H1 (cell line): ENCODE measurements at regions not wholly inside any gene's neighbourhood (a gene's known extent, or its start where the extent isn't known, plus 50 kb on each side); places are given as distances from the start of the nearest gene placed in this dataset.

Source experiments
- CTCF ChIA-PET: fragments of 300-600 bp; sonication (Branson Sonifier 250); formaldehyde crosslinking; loops from one replicate; lab custom pipeline; 2021; ENCODE audit not compliant: partially characterized antibody; lab: Charles Lee
- POLR2A ChIA-PET: fragments of 300-600 bp; sonication (Branson Sonifier 250); formaldehyde crosslinking; loops from one replicate; lab custom pipeline; 2021; ENCODE audit warnings: inconsistent platforms; ENCODE audit not compliant: partially characterized antibody; lab: Charles Lee
- DNase-seq, 2 experiments: peaks; one replicate each; pipeline versions ENCODE4 v3.0.0 to v3.0.0-alpha.2; 2010 to 2022; ENCODE audit warnings: low spot score in 2 of 2, low read depth in 1 of 2, mixed read lengths in 1 of 2
- FAIRE-seq: peaks from 2 replicates; lab custom pipeline; 2011; peaks lifted over from hg19 to GRCh38; lab: Jason Lieb, UNC
- H2AFZ ChIP-seq: 2 replicates; pipeline ENCODE4 v1.8.1; 2012; ENCODE audit warnings: low read length, inconsistent platforms
- H2AK5ac ChIP-seq: 2 replicates; pipeline ENCODE4 v1.6.1; 2013; ENCODE audit warnings: low read depth, low read length
- H2BK120ac ChIP-seq: replicated peaks from 2 replicates; pipeline ENCODE3; 2013; ENCODE audit warnings: low read depth, low read length, inconsistent platforms
- H2BK12ac ChIP-seq: 2 replicates; pipeline ENCODE4 v1.6.1; 2013; ENCODE audit warnings: low read depth, low read length
- H2BK15ac ChIP-seq: 2 replicates; pipeline ENCODE4 v1.6.1; 2013; ENCODE audit warnings: low read length
- H2BK20ac ChIP-seq: 2 replicates; pipeline ENCODE4 v1.6.1; 2013; ENCODE audit warnings: low read length
- H2BK5ac ChIP-seq: 2 replicates; pipeline ENCODE4 v1.6.1; 2013; ENCODE audit warnings: low read depth, low read length
- H3K14ac ChIP-seq: 2 replicates; pipeline ENCODE4 v1.6.1; 2013; ENCODE audit warnings: inconsistent platforms; ENCODE audit not compliant: insufficient read length
- H3K18ac ChIP-seq: 2 replicates; pipeline ENCODE4 v1.6.1; 2013; ENCODE audit warnings: low read length; ENCODE audit errors: extremely low read depth
- H3K23ac ChIP-seq: 2 replicates; pipeline ENCODE4 v1.6.1; 2013; ENCODE audit warnings: inconsistent platforms; ENCODE audit not compliant: insufficient read length
- H3K23me2 ChIP-seq: 2 replicates; pipeline ENCODE4 v1.6.1; 2013; ENCODE audit warnings: low read depth, low read length
- H3K27ac ChIP-seq: 2 replicates; pipeline ENCODE4 v1.6.1; 2011; ENCODE audit warnings: low read depth, low read length, inconsistent platforms
- H3K27me3 ChIP-seq, 4 experiments: replicated peaks in 1 of 4; 1 replicate in 1 of 4; 2 replicates in 3 of 4; pipeline versions ENCODE4 v1.6.1 to v1.8.1; 2011 to 2013; ENCODE audit warnings: low read length in 3 of 4, mild to moderate bottlenecking in 3 of 4, inconsistent platforms in 2 of 4, mixed read lengths in 2 of 4, moderate library complexity in 1 of 4; ENCODE audit not compliant: control insufficient read depth in 3 of 4, insufficient read depth in 3 of 4; ENCODE audit errors: extremely low read depth in 1 of 4
- H3K36me3 ChIP-seq, 4 experiments: 2 replicates each; pipeline versions ENCODE4 v1.6.1 to v1.8.1; 2011 to 2013; ENCODE audit warnings: mild to moderate bottlenecking in 4 of 4, low read length in 3 of 4, moderate library complexity in 2 of 4, control low read depth in 1 of 4, inconsistent platforms in 1 of 4; ENCODE audit not compliant: insufficient read depth in 4 of 4, control insufficient read depth in 2 of 4
- H3K4ac ChIP-seq: replicated peaks from 2 replicates; pipeline ENCODE3; 2013; ENCODE audit warnings: low read length, low read depth, mixed read lengths, inconsistent platforms; ENCODE audit not compliant: insufficient read length
- H3K4me1 ChIP-seq, 4 experiments: replicated peaks in 1 of 4; 1 replicate in 1 of 4; 2 replicates in 3 of 4; pipeline versions ENCODE4 v1.6.1 to v1.8.1; 2011 to 2013; ENCODE audit warnings: low read length in 3 of 4, inconsistent platforms in 2 of 4, mixed read lengths in 1 of 4; ENCODE audit not compliant: insufficient read depth in 4 of 4, control insufficient read depth in 3 of 4
- H3K4me2 ChIP-seq, 2 experiments: 2 replicates each; pipeline versions ENCODE4 v1.6.1 to v1.8.1; 2011 to 2013; ENCODE audit warnings: low read depth in 2 of 2, low read length in 2 of 2, control low read depth in 1 of 2, inconsistent platforms in 1 of 2, mild to moderate bottlenecking in 1 of 2; ENCODE audit not compliant: insufficient read depth in 1 of 2
- H3K4me3 ChIP-seq, 4 experiments: fragments of 200-600, 300-600 bp in 1 of 4; sonication (generic), shearing (Covaris generic), sonication (Bioruptor Twin) in 1 of 4; 2 replicates each; pipeline versions ENCODE4 v1.5.1 to v1.8.1; 2011 to 2016; ENCODE audit warnings: low read length in 4 of 4, low read depth in 3 of 4, control low read depth in 2 of 4, inconsistent platforms in 2 of 4, mild to moderate bottlenecking in 2 of 4, mixed read lengths in 1 of 4, moderate library complexity in 1 of 4; ENCODE audit not compliant: insufficient read depth in 2 of 4; ENCODE audit errors: extremely low read depth in 1 of 4
- H3K56ac ChIP-seq: replicated peaks from 2 replicates; pipeline ENCODE3; 2013; ENCODE audit warnings: low read depth, mild to moderate bottlenecking, mixed read lengths, low read length, inconsistent platforms; ENCODE audit not compliant: insufficient read length
- H3K79me1 ChIP-seq: 2 replicates; pipeline ENCODE4 v1.6.1; 2013; ENCODE audit warnings: low read depth, low read length, control low read depth
- H3K79me2 ChIP-seq, 2 experiments: 2 replicates each; pipeline versions ENCODE4 v1.6.1 to v1.8.1; 2012 to 2013; ENCODE audit warnings: low read length in 2 of 2, mild to moderate bottlenecking in 2 of 2, inconsistent platforms in 1 of 2; ENCODE audit not compliant: insufficient read depth in 2 of 2, control insufficient read depth in 1 of 2
- H3K9ac ChIP-seq, 4 experiments: replicated peaks in 1 of 4; 1 replicate in 1 of 4; 2 replicates in 3 of 4; pipeline versions ENCODE4 v1.6.1 to v1.8.1; 2011 to 2013; ENCODE audit warnings: low read depth in 3 of 4, low read length in 3 of 4, control low read depth in 2 of 4, mild to moderate bottlenecking in 2 of 4, moderate library complexity in 2 of 4, inconsistent platforms in 1 of 4; ENCODE audit errors: extremely low read depth in 1 of 4
- H3K9me3 ChIP-seq, 2 experiments: 2 replicates each; pipeline versions ENCODE4 v1.6.1 to v1.8.1; 2012 to 2013; ENCODE audit warnings: mild to moderate bottlenecking in 2 of 2, moderate library complexity in 2 of 2, control low read depth in 1 of 2, inconsistent platforms in 1 of 2, low read depth in 1 of 2, low read length in 1 of 2, mixed read lengths in 1 of 2; ENCODE audit not compliant: insufficient read depth in 2 of 2
- H4K20me1 ChIP-seq, 2 experiments: replicated peaks in 1 of 2; 2 replicates each; pipeline versions ENCODE3 to v1.8.1; 2011 to 2013; ENCODE audit warnings: inconsistent platforms in 2 of 2, low read length in 2 of 2, mild to moderate bottlenecking in 1 of 2; ENCODE audit not compliant: insufficient read depth in 2 of 2, control insufficient read depth in 1 of 2
- H4K5ac ChIP-seq: 2 replicates; pipeline ENCODE4 v1.6.1; 2013; ENCODE audit warnings: low read length, low read depth, mixed read lengths, inconsistent platforms; ENCODE audit not compliant: insufficient read length
- H4K8ac ChIP-seq: 2 replicates; pipeline ENCODE4 v1.8.0; 2013; ENCODE audit warnings: mild to moderate bottlenecking, moderate library complexity, low read length, inconsistent platforms; ENCODE audit not compliant: insufficient read depth; ENCODE audit errors: extremely low read depth
- H4K91ac ChIP-seq: replicated peaks from 2 replicates; pipeline ENCODE3; 2013; ENCODE audit warnings: low read length, mixed read lengths, inconsistent platforms; ENCODE audit not compliant: insufficient read length
- BACH1 ChIP-seq: IDR thresholded peaks from 2 replicates; pipeline ENCODE4 v1.6.1; 2012; ENCODE audit warnings: low read length, improper control_type of control experiment
- CEBPB ChIP-seq: IDR thresholded peaks from 2 replicates; pipeline ENCODE4 v1.6.1; 2012; ENCODE audit warnings: low read depth, low read length
- HDAC2 ChIP-seq, 2 experiments: fragments of 300-600 bp in 1 of 2; sonication (generic) in 1 of 2; IDR thresholded peaks; 2 replicates each; pipeline ENCODE4 v1.6.1; 2011 to 2012; ENCODE audit warnings: low read depth in 2 of 2, low read length in 2 of 2, mild to moderate bottlenecking in 2 of 2, moderate library complexity in 2 of 2, borderline replicate concordance in 1 of 2, inconsistent platforms in 1 of 2
- JUND ChIP-seq: IDR thresholded peaks from 2 replicates; pipeline ENCODE4 v1.6.1; 2011; ENCODE audit warnings: mild to moderate bottlenecking, improper control_type of control experiment, low read length
- KDM4A ChIP-seq: IDR thresholded peaks from one replicate; pipeline ENCODE4 v1.7.1; 2012; ENCODE audit warnings: low read depth, mild to moderate bottlenecking, moderate library complexity, low read length, inconsistent platforms; ENCODE audit not compliant: severe bottlenecking
- MAFK ChIP-seq: IDR thresholded peaks from 2 replicates; pipeline ENCODE4 v1.6.1; 2012; ENCODE audit warnings: low read depth, mild to moderate bottlenecking, improper control_type of control experiment, low read length
- WGBS, 2 experiments: shearing (Covaris generic) in 1 of 2; methylation state at CpG; one replicate each; pipeline versions ENCODE4 v1.1.6 to v1.1.7; 2013 to 2015; ENCODE audit warnings: low lambda C conversion rate in 2 of 2, mixed read lengths in 2 of 2, inconsistent platforms in 1 of 2, low coverage in 1 of 2, missing lambda C conversion rate in 1 of 2; ENCODE audit not compliant: insufficient replicate concordance in 2 of 2, insufficient coverage in 1 of 2, insufficient read length in 1 of 2; ENCODE audit errors: extremely low coverage in 1 of 2, missing lambda C conversion rate in 1 of 2; 5-methylcytosine and 5-hydroxymethylcytosine counted together
- TF ChIP-seq, protein P1 (sequence below): IDR thresholded peaks from 2 replicates; pipeline ENCODE4 v1.6.1; 2011; ENCODE audit warnings: low read depth, mild to moderate bottlenecking, low read length; ENCODE audit not compliant: insufficient read depth

DNA sequence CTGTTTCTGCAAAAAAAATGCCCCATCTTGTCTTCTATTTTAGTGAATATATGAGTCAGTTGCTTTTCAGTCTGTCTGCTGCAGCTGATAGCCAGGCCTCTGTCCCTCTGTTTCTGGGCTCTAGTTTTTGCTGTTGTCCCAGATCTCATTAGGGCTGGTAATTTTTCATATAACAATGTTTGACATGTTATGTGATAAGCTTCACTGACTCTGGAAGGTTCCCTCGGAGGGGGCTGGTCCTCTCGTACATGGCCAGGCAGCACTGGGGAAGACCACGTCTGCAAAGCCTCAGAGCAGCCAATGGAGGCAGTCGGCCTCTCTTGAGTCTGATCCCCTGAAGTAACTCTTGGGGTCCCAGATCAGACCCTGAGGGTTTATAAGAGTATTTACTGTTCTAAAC lies 223.8 kb downstream of the THBS2 start:
- Histone ChIP-seq H3K23ac (no peak overlapping the region), H2BK120ac (no peak overlapping the region), H3K36me3 (no peaks in the 10 kb centered on the region; a peak in 1 of 8 replicates), H3K27me3 (no peaks in the 10 kb centered on the region), H2BK5ac (no peak overlapping the region), H3K79me2 (no peaks in the 10 kb centered on the region), H3K4me2 (no peak overlapping the region), H3K56ac (no peak overlapping the region), H4K20me1 (no peaks in the 10 kb centered on the region), H2BK20ac (no peak overlapping the region), H4K8ac (no peak overlapping the region), H2BK12ac (no peak overlapping the region), H2AFZ (no peak overlapping the region), H2AK5ac (no peak overlapping the region), H3K23me2 (no peaks in the 10 kb centered on the region), H2BK15ac (no peak overlapping the region), H3K4ac (no peak overlapping the region), H4K91ac (no peak overlapping the region), H3K9me3 (peaks cover 4 to 6% of the 10 kb centered on the region in 2 experiments), H4K5ac (no peak overlapping the region), H3K18ac (no peak overlapping the region), H3K14ac (no peak overlapping the region), H3K79me1 (no peaks in the 10 kb centered on the region), H3K4me1 (no peaks in the 10 kb centered on the region), H3K4me3 (no peak overlapping the region), H3K27ac (no peak overlapping the region), H3K9ac (no peak overlapping the region)
- no peak for DNase-seq
- CTCF ChIA-PET = interaction anchor here (2.3 kb wide), 1 partner anchor 11 kb away, joined by 8 read pairs; no protein-coding TSS in a partner anchor
- FAIRE-seq = no peak
- POLR2A ChIA-PET = no interaction called here
- WGBS, 2 experiments = 94% methylated on average over 4 of the region's 4 CpGs; no CpG with 5 or more reads in 1 of the 2 experiments
- no peak for TF ChIP-seq MAFK
- TF ChIP-seq KDM4A = no peak
- no peak for TF ChIP-seq JUND
- TF ChIP-seq HDAC2 (IDR thresholded peaks at IDR 0.05; ENCODE audit: borderline replicate concordance in 1 of 2, low read depth in 2 of 2, low read length in 2 of 2) = no peak
- TF ChIP-seq CEBPB = no peak
- TF ChIP-seq BACH1 = no peak
- TF ChIP-seq, protein P1, sequence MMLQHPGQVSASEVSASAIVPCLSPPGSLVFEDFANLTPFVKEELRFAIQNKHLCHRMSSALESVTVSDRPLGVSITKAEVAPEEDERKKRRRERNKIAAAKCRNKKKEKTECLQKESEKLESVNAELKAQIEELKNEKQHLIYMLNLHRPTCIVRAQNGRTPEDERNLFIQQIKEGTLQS = no peak
- TF ChIP-seq, all 59 proteins: peak for 0
